ENCODE measurements at regions not wholly inside any gene's neighbourhood (a gene's known extent, or its start where the extent isn't known, plus 50 kb on each side); places are given as distances from the start of the nearest gene placed in this dataset.

DNA sequence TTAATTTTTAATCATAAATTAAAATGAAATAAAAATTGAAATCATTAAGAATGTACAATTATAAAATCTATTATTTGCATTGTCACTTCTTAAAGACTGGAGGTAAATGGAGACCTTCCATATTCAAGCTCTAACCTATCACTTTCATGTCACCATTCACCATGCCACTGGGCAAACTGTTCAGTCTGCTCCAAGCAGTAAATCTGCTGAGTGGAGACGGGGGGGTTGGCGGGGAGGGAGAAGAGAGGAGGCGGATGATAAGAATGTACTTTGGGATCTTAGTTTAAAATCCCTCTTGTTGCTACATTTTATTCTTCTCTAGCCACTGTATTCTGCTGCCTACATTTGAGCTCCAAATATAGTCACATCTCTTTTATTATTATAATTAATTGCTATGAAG is 365.9 kb upstream of the NFIA start:
- TF ChIP-seq, protein P1, sequence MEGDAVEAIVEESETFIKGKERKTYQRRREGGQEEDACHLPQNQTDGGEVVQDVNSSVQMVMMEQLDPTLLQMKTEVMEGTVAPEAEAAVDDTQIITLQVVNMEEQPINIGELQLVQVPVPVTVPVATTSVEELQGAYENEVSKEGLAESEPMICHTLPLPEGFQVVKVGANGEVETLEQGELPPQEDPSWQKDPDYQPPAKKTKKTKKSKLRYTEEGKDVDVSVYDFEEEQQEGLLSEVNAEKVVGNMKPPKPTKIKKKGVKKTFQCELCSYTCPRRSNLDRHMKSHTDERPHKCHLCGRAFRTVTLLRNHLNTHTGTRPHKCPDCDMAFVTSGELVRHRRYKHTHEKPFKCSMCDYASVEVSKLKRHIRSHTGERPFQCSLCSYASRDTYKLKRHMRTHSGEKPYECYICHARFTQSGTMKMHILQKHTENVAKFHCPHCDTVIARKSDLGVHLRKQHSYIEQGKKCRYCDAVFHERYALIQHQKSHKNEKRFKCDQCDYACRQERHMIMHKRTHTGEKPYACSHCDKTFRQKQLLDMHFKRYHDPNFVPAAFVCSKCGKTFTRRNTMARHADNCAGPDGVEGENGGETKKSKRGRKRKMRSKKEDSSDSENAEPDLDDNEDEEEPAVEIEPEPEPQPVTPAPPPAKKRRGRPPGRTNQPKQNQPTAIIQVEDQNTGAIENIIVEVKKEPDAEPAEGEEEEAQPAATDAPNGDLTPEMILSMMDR (IDR thresholded peaks at IDR 0.05), result no peak
- TF ChIP-seq POLR2A (IDR thresholded peaks at IDR 0.05), result no peak
